Kidney (tissue), 13 donors: ENCODE measurements at regions not wholly inside any gene's neighbourhood (a gene's known extent, or its start where the extent isn't known, plus 50 kb on each side); places are given as distances from the start of the nearest gene placed in this dataset.

Source experiments
- DNase-seq, 5 donors: peaks; one replicate each; pipeline ENCODE4 v3.0.0-alpha.2; 2013 to 2020
- FAIRE-seq: peaks from 2 replicates; lab custom pipeline; 2012; peaks lifted over from hg19 to GRCh38; lab: Jason Lieb, UNC
- H3K27ac ChIP-seq, 2 donors: one replicate each; pipeline ENCODE4 v1.7.0; 2013; ENCODE audit warnings: low read depth in 2 of 2, low read length in 2 of 2, inconsistent platforms in 1 of 2
- H3K27me3 ChIP-seq: one replicate; pipeline ENCODE4 v1.7.1; 2013; ENCODE audit warnings: low read length, inconsistent platforms; ENCODE audit not compliant: control insufficient read depth, insufficient read depth
- H3K36me3 ChIP-seq, 3 donors: one replicate each; pipeline versions ENCODE4 v1.7.0 to v1.7.1; 2013; ENCODE audit warnings: low read length in 3 of 3, control low read depth in 1 of 3, inconsistent platforms in 1 of 3; ENCODE audit not compliant: insufficient read depth in 3 of 3, control insufficient read depth in 2 of 3
- H3K4me1 ChIP-seq, 3 donors: one replicate each; pipeline versions ENCODE4 v1.7.0 to v1.7.1; 2013; ENCODE audit warnings: low read length in 3 of 3, inconsistent platforms in 1 of 3, low read depth in 1 of 3; ENCODE audit not compliant: control insufficient read depth in 2 of 3, insufficient read depth in 2 of 3
- H3K4me3 ChIP-seq, 3 donors: one replicate each; pipeline versions ENCODE4 v1.7.0 to v1.8.1; 2013; ENCODE audit warnings: low read length in 3 of 3, control low read depth in 1 of 3, inconsistent platforms in 1 of 3
- H3K9ac ChIP-seq, 3 donors: one replicate each; pipeline versions ENCODE4 v1.7.0 to v1.7.1; 2013; ENCODE audit warnings: low read length in 3 of 3, control low read depth in 1 of 3, inconsistent platforms in 1 of 3
- H3K9me3 ChIP-seq, 3 donors: one replicate each; pipeline versions ENCODE4 v1.7.0 to v1.7.1; 2013; ENCODE audit warnings: low read length in 3 of 3, control low read depth in 1 of 3, inconsistent platforms in 1 of 3; ENCODE audit not compliant: control insufficient read depth in 2 of 3, insufficient read depth in 1 of 3
- intact Hi-C: fragments of 100-400 bp; cut with DNase I; formaldehyde crosslinking; loops from one replicate; pipeline ENCODE4 v1.11.1; 2022
- TF ChIP-seq, protein P1 (sequence below): IDR thresholded peaks from 3 replicates; pipeline ENCODE4 v1.5.1; 2012; ENCODE audit warnings: mild to moderate bottlenecking, moderate library complexity, borderline replicate concordance; ENCODE audit not compliant: insufficient read depth; ENCODE audit errors: extremely low read depth
- donor health status: control.
- donor health status: control.
- donor health status: control.
- donor health status: control.
- donor health status: control.
- donor health status: DM: yes; HTN: yes; CAD: no.
- donor health status: Normal renal cell carcinoma (clear cell type).

DNA sequence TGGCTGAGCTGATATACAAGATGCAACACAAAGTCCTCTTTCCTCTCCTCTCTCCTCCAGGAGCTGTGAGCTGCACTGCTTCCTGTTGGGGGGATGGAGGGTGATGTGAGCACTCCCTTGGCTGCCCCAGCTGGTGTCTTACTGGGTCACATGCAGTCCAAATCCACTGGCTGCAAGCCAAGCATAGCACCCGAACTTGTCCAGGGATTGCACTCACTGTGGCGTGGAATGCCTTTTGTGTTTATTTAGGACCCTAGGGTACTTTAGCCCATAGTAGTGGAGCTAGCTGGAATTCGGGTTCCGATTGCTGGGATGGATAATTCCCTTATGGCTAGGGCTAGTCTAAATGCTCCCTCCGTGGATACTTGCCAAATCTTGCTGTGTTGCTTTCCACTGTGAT lies 424.9 kb upstream of the SYT1 start:
- H3K9me3 ChIP-seq = no peaks in the 10 kb centered on the region
- H3K36me3 ChIP-seq = no peaks in the 10 kb centered on the region
- no peaks in the 10 kb centered on the region for H3K4me1 ChIP-seq
- intact Hi-C loops = no loop called here
- no peak overlapping the region for H3K4me3 ChIP-seq
- DNase-seq (no peak), FAIRE-seq (no peak)
- H3K27ac ChIP-seq = no peak overlapping the region
- H3K9ac ChIP-seq = no peak overlapping the region
- TF ChIP-seq, protein P1, sequence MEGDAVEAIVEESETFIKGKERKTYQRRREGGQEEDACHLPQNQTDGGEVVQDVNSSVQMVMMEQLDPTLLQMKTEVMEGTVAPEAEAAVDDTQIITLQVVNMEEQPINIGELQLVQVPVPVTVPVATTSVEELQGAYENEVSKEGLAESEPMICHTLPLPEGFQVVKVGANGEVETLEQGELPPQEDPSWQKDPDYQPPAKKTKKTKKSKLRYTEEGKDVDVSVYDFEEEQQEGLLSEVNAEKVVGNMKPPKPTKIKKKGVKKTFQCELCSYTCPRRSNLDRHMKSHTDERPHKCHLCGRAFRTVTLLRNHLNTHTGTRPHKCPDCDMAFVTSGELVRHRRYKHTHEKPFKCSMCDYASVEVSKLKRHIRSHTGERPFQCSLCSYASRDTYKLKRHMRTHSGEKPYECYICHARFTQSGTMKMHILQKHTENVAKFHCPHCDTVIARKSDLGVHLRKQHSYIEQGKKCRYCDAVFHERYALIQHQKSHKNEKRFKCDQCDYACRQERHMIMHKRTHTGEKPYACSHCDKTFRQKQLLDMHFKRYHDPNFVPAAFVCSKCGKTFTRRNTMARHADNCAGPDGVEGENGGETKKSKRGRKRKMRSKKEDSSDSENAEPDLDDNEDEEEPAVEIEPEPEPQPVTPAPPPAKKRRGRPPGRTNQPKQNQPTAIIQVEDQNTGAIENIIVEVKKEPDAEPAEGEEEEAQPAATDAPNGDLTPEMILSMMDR = no peak
- H3K27me3 ChIP-seq = no peaks in the 10 kb centered on the region

DNA sequence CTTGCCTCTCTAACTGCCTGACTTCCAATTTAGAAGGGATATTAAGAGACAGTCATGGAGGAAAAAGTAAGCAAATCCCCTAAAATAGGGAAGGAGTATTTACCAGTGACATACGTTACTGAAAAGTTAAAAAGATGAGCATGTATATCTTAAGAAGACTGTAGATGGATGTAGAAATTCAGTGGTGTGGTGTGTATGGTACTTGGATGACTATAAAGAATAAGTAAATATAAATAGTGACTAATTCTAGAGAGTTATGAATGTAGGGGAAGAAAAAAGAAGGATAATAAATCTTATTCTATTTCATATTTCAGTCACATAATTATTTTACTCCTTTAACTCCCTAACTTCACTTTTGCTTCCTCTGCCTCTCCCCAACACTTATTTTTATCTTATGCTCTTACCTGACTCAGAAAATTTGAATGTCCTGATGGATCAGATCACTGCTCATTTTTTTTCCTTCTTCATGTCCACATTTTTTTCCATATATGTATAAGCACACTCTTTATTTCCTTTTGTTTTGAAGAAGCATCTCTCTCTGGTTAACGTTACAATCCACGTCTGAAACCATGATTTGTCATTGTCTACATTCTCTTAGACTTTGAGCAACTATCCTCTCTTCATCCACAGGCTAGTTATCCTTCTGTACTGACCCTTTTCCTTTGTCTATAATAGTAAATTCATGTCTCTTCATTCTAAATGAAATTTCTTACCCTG lies 422.7 kb upstream of the SYT1 start:
- Histone ChIP-seq H3K4me3 (no peak overlapping the region), H3K9me3 (no peaks in the 10 kb centered on the region), H3K27me3 (no peaks in the 10 kb centered on the region), H3K27ac (no peak overlapping the region), H3K4me1 (no peaks in the 10 kb centered on the region), H3K36me3 (no peaks in the 10 kb centered on the region), H3K9ac (no peak overlapping the region)
- FAIRE-seq = no peak
- TF ChIP-seq, protein P1 = no peak
- DNase-seq = no peak
- intact Hi-C loops = no loop called here

DNA sequence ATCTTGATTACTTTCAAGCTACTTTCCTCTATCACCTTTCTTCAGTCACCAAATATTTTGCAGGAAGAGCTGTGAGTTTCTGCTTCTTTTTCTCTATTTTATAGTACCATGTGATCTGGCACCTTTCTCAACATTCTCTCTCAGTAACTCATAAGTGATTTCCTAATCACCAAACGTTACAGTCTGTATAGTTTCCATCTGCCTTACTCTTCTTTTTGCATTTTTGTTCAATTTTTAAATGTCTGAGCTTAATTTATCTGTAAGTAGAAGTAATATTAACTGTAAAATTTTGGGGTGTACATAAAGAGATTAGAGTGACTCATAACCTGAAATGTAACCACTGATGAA lies 422.1 kb upstream of the SYT1 start:
- FAIRE-seq (no peak), DNase-seq (no peak)
- Histone ChIP-seq H3K27me3 (no peaks in the 10 kb centered on the region), H3K9ac (no peak overlapping the region), H3K36me3 (no peaks in the 10 kb centered on the region), H3K4me1 (no peaks in the 10 kb centered on the region), H3K9me3 (no peaks in the 10 kb centered on the region), H3K27ac (no peak overlapping the region), H3K4me3 (no peak overlapping the region)
- intact Hi-C loops = no loop called here
- TF ChIP-seq, protein P1 = no peak

DNA sequence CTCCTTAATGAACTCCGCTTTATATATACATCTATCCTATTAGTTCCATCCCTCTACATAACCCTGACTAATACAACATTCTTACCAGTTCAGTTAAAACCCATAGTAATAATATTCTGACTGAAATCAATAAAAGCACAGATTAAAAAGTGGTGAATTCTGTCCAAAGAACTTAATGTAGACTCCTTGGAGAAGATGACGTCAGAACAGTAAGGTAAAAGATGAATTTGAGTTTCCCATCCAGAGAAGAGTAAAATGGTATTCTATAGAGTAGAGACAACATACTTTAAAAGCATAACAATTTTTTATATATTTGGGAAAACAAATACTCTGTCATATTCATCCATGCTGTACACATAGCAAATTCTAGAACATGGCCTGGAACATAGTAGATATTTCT lies 418.0 kb upstream of the SYT1 start:
- Histone ChIP-seq H3K27me3 (no peaks in the 10 kb centered on the region), H3K9me3 (no peaks in the 10 kb centered on the region), H3K36me3 (no peaks in the 10 kb centered on the region), H3K27ac (no peak overlapping the region), H3K9ac (no peak overlapping the region), H3K4me3 (no peak overlapping the region), H3K4me1 (no peaks in the 10 kb centered on the region)
- DNase-seq = no peak
- TF ChIP-seq, protein P1 = no peak
- FAIRE-seq = no peak
- intact Hi-C loops = no loop called here
